Mesendoderm (in vitro differentiated cells): ENCODE measurements at regions not wholly inside any gene's neighbourhood (a gene's known extent, or its start where the extent isn't known, plus 50 kb on each side); places are given as distances from the start of the nearest gene placed in this dataset.

Experiments used
- DNase-seq: peaks from one replicate; pipeline ENCODE4 v3.0.0; 2013
- H2AK5ac ChIP-seq: 2 replicates; pipeline ENCODE4 v1.6.1; 2013; ENCODE audit warnings: low read length, inconsistent platforms
- H2BK120ac ChIP-seq: 2 replicates; pipeline ENCODE4 v1.6.1; 2013; ENCODE audit warnings: low read depth, mild to moderate bottlenecking, low read length, moderate library complexity, mixed read lengths
- H2BK15ac ChIP-seq: replicated peaks from 2 replicates; pipeline ENCODE4 v1.6.1; 2013; ENCODE audit warnings: low read depth, mild to moderate bottlenecking, moderate library complexity
- H2BK5ac ChIP-seq: 2 replicates; pipeline ENCODE4 v1.6.1; 2013; ENCODE audit warnings: low read length, inconsistent platforms
- H3K18ac ChIP-seq: 2 replicates; pipeline ENCODE4 v1.6.1; 2013; ENCODE audit warnings: mild to moderate bottlenecking, low read length, mixed read lengths
- H3K23ac ChIP-seq: one replicate; pipeline ENCODE4 v1.6.1; 2013; ENCODE audit warnings: low read length
- H3K27ac ChIP-seq: 2 replicates; pipeline ENCODE4 v1.5.1; 2013; ENCODE audit warnings: low read depth, mild to moderate bottlenecking, inconsistent platforms, low read length, moderate library complexity
- H3K27me3 ChIP-seq: 2 replicates; pipeline ENCODE4 v1.6.1; 2013; ENCODE audit warnings: low read length, control low read depth, mild to moderate bottlenecking, inconsistent platforms; ENCODE audit not compliant: insufficient read depth, poor library complexity
- H3K36me3 ChIP-seq: 2 replicates; pipeline ENCODE4 v1.6.1; 2013; ENCODE audit warnings: low read length, inconsistent platforms; ENCODE audit not compliant: control insufficient read depth, insufficient read depth
- H3K4ac ChIP-seq: one replicate; pipeline ENCODE4 v1.6.1; 2013; ENCODE audit warnings: low read depth, mild to moderate bottlenecking, low read length, moderate library complexity
- H3K4me1 ChIP-seq: 2 replicates; pipeline ENCODE4 v1.6.1; 2013; ENCODE audit warnings: low read depth, low read length, inconsistent platforms; ENCODE audit not compliant: control insufficient read depth
- H3K4me2 ChIP-seq: 2 replicates; pipeline ENCODE4 v1.6.1; 2013; ENCODE audit warnings: low read length
- H3K4me3 ChIP-seq: 2 replicates; pipeline ENCODE4 v1.5.1; 2013; ENCODE audit warnings: mild to moderate bottlenecking, low read length
- H3K56ac ChIP-seq: one replicate; pipeline ENCODE4 v1.6.1; 2013; ENCODE audit warnings: low read length
- H3K79me1 ChIP-seq: 2 replicates; pipeline ENCODE4 v1.6.1; 2013; ENCODE audit warnings: low read length, inconsistent platforms
- H3K79me2 ChIP-seq: 2 replicates; pipeline ENCODE4 v1.6.1; 2013; ENCODE audit warnings: mild to moderate bottlenecking, low read length; ENCODE audit not compliant: control insufficient read depth, insufficient read depth
- H3K9ac ChIP-seq: 2 replicates; pipeline ENCODE4 v1.6.1; 2013; ENCODE audit warnings: low read length, inconsistent platforms
- H4K5ac ChIP-seq: one replicate; pipeline ENCODE4 v1.6.1; 2013; ENCODE audit warnings: low read length
- H4K8ac ChIP-seq: one replicate; pipeline ENCODE4 v1.6.1; 2013; ENCODE audit warnings: low read depth, mild to moderate bottlenecking, control low read depth, low read length, moderate library complexity
- WGBS: extraction: QIAGEN DNeasy Blood & Tissue Kit; methylation state at CpG from one replicate; pipeline ENCODE4 v1.1.7; 2013; ENCODE audit warnings: low lambda C conversion rate, missing lambda C conversion rate; ENCODE audit not compliant: insufficient coverage; ENCODE audit errors: extremely low coverage; 5-methylcytosine and 5-hydroxymethylcytosine counted together

- H3K27ac ChIP-seq = no peak overlapping the region
- H3K4me3 ChIP-seq = no peak overlapping the region
- H3K79me2 ChIP-seq = no peaks in the 10 kb centered on the region
- WGBS = no CpG with 5 or more reads among the region's 2 CpGs
- H4K8ac ChIP-seq = no peak overlapping the region
- H4K5ac ChIP-seq = no peak overlapping the region
- H3K4ac ChIP-seq = no peak overlapping the region
- H2BK5ac ChIP-seq = no peak overlapping the region
- DNase-seq = no peak
- H3K36me3 ChIP-seq = no peaks in the 10 kb centered on the region
- H3K23ac ChIP-seq = no peak overlapping the region
- H3K4me1 ChIP-seq = peaks cover 4% of the 10 kb centered on the region
- no peak overlapping the region for H2BK15ac ChIP-seq
- no peak overlapping the region for H3K56ac ChIP-seq
- H3K9ac ChIP-seq = no peak overlapping the region
- no peak overlapping the region for H3K4me2 ChIP-seq
- no peak overlapping the region for H3K18ac ChIP-seq
- H3K27me3 ChIP-seq = no peaks in the 10 kb centered on the region
- H2BK120ac ChIP-seq = no peak overlapping the region
- no peaks in the 10 kb centered on the region for H3K79me1 ChIP-seq
- no peak overlapping the region for H2AK5ac ChIP-seq
Measured at GRCh38 chr5:31083364-31083763, 110.1 kb upstream of the CDH6 start.

DNA sequence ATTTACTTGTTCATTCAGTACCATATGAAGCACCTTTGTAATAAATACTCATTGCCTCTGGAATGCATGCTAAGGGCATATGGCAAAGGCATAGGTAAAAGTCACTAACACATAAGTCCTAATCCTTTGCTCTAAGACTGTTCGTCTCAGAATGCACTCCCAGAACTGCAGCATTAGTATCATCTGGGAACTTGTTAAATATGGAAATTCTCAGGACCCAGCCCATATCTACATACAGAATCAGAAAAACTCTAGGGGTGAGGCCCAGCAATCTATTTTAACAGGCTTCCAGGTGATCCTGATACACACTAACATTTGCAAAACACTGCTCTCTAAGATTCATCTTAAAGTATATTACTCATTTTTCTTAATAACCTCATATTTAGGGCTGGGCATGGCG is 113.8 kb upstream of the CDH6 start:
- no peaks in the 10 kb centered on the region for H3K79me2 ChIP-seq
- H3K4me3 ChIP-seq = no peak overlapping the region
- no peaks in the 10 kb centered on the region for H3K27me3 ChIP-seq
- no peak overlapping the region for H3K18ac ChIP-seq
- no peak overlapping the region for H3K4ac ChIP-seq
- no peak for DNase-seq
- H3K9ac ChIP-seq = no peak overlapping the region
- no peak overlapping the region for H2BK5ac ChIP-seq
- no CpG with 5 or more reads among the region's 2 CpGs for WGBS
- no peak overlapping the region for H2BK120ac ChIP-seq
- no peaks in the 10 kb centered on the region for H3K79me1 ChIP-seq
- no peak overlapping the region for H3K23ac ChIP-seq
- no peak overlapping the region for H3K4me2 ChIP-seq
- no peak overlapping the region for H3K27ac ChIP-seq
- no peak overlapping the region for H4K8ac ChIP-seq
- no peak overlapping the region for H2BK15ac ChIP-seq
- no peak overlapping the region for H3K56ac ChIP-seq
- H3K36me3 ChIP-seq = no peaks in the 10 kb centered on the region
- no peaks in the 10 kb centered on the region for H3K4me1 ChIP-seq
- H4K5ac ChIP-seq = no peak overlapping the region
- no peak overlapping the region for H2AK5ac ChIP-seq

GRCh38 chr5:31078956-31079355 is 114.5 kb upstream of the CDH6 start:
- Histone ChIP-seq H4K5ac (no peak overlapping the region), H3K4ac (no peak overlapping the region), H3K9ac (no peak overlapping the region), H3K4me3 (no peak overlapping the region), H3K27ac (no peak overlapping the region), H2BK5ac (no peak overlapping the region), H2BK15ac (no peak overlapping the region), H4K8ac (no peak overlapping the region), H3K79me1 (no peaks in the 10 kb centered on the region), H3K56ac (no peak overlapping the region), H3K79me2 (no peaks in the 10 kb centered on the region), H2BK120ac (no peak overlapping the region), H3K4me1 (no peaks in the 10 kb centered on the region), H3K36me3 (no peaks in the 10 kb centered on the region), H2AK5ac (no peak overlapping the region), H3K23ac (no peak overlapping the region), H3K18ac (no peak overlapping the region), H3K27me3 (no peaks in the 10 kb centered on the region), H3K4me2 (no peak overlapping the region)
- no CpG with 5 or more reads among the region's 3 CpGs for WGBS
- DNase-seq = no peak

- Histone ChIP-seq H4K8ac (no peak overlapping the region), H3K79me2 (no peaks in the 10 kb centered on the region), H3K56ac (no peak overlapping the region), H3K4ac (no peak overlapping the region), H3K36me3 (no peaks in the 10 kb centered on the region), H3K18ac (no peak overlapping the region), H3K79me1 (no peaks in the 10 kb centered on the region), H2AK5ac (no peak overlapping the region), H3K23ac (no peak overlapping the region), H2BK120ac (no peak overlapping the region), H3K27ac (no peak overlapping the region), H3K4me3 (no peak overlapping the region), H3K27me3 (no peaks in the 10 kb centered on the region), H4K5ac (no peak overlapping the region), H3K4me1 (no peaks in the 10 kb centered on the region), H2BK5ac (no peak overlapping the region), H3K4me2 (no peak overlapping the region), H3K9ac (no peak overlapping the region), H2BK15ac (no peak overlapping the region)
- no peak for DNase-seq
- no CpG with 5 or more reads among the region's 6 CpGs for WGBS
Measured at GRCh38 chr5:31075981-31076380, 117.5 kb upstream of the CDH6 start.

GRCh38 chr5:31068287-31068686 is 125.2 kb upstream of the CDH6 start:
- H4K5ac ChIP-seq = no peak overlapping the region
- no peak overlapping the region for H3K9ac ChIP-seq
- H4K8ac ChIP-seq = no peak overlapping the region
- no peaks in the 10 kb centered on the region for H3K79me1 ChIP-seq
- no peak overlapping the region for H2BK15ac ChIP-seq
- no peak overlapping the region for H3K27ac ChIP-seq
- H3K27me3 ChIP-seq = no peaks in the 10 kb centered on the region
- H3K4ac ChIP-seq = no peak overlapping the region
- H3K36me3 ChIP-seq = no peaks in the 10 kb centered on the region
- H3K23ac ChIP-seq = no peak overlapping the region
- no peak overlapping the region for H2BK5ac ChIP-seq
- H3K4me2 ChIP-seq = no peak overlapping the region
- WGBS = no CpG with 5 or more reads among the region's 1 CpG
- no peak overlapping the region for H3K56ac ChIP-seq
- H2BK120ac ChIP-seq = no peak overlapping the region
- H3K4me3 ChIP-seq = no peak overlapping the region
- no peak overlapping the region for H2AK5ac ChIP-seq
- H3K79me2 ChIP-seq = no peaks in the 10 kb centered on the region
- H3K18ac ChIP-seq = no peak overlapping the region
- H3K4me1 ChIP-seq = no peaks in the 10 kb centered on the region
- no peak for DNase-seq

GRCh38 chr5:31066655-31067328 is 126.7 kb upstream of the CDH6 start:
- Histone ChIP-seq H3K36me3 (no peaks in the 10 kb centered on the region), H2AK5ac (no peak overlapping the region), H3K56ac (no peak overlapping the region), H4K8ac (no peak overlapping the region), H3K23ac (no peak overlapping the region), H2BK15ac (no peak overlapping the region), H3K18ac (no peak overlapping the region), H3K4me2 (no peak overlapping the region), H3K79me2 (no peaks in the 10 kb centered on the region), H3K4me3 (no peak overlapping the region), H3K27ac (no peak overlapping the region), H3K79me1 (no peaks in the 10 kb centered on the region), H3K4me1 (no peaks in the 10 kb centered on the region), H2BK5ac (no peak overlapping the region), H4K5ac (no peak overlapping the region), H3K9ac (no peak overlapping the region), H3K27me3 (no peaks in the 10 kb centered on the region), H2BK120ac (no peak overlapping the region), H3K4ac (no peak overlapping the region)
- WGBS = no CpG with 5 or more reads among the region's 5 CpGs
- no peak for DNase-seq
